T-cell (primary cell): ENCODE measurements at regions not wholly inside any gene's neighbourhood (a gene's known extent, or its start where the extent isn't known, plus 50 kb on each side); places are given as distances from the start of the nearest gene placed in this dataset.
A peak's percentile ranks its signal among the peaks of the same experiment; 100 is the strongest.

Source experiments
- ATAC-seq, 4 experiments: fragments of 200-7000 bp in 3 of 4; fragments of 150-1000 bp in 1 of 4; cut with Tn5 transposase; replicated peaks in 1 of 4; 1 replicate in 3 of 4; 2 replicates in 1 of 4; pipeline ENCODE4 v1.10.0; 2021; ENCODE audit warnings: moderate library complexity in 3 of 4, mild to moderate bottlenecking in 2 of 4, moderate number of reproducible peaks in 1 of 4
- CTCF ChIA-PET, 2 donors: fragments of 300-600 bp; sonication (Branson Sonifier 250); formaldehyde crosslinking; loops; one replicate each; lab custom pipeline; 2022; ENCODE audit warnings: antibody characterized with exemption in 2 of 2; lab: Charles Lee
- POLR2A ChIA-PET, 2 donors: fragments of 300-600 bp; sonication (Branson Sonifier 250); formaldehyde crosslinking; loops; one replicate each; lab custom pipeline; 2022; ENCODE audit warnings: antibody characterized with exemption in 2 of 2; lab: Charles Lee
- DNase-seq, 35 experiments: peaks; one replicate each; pipeline versions ENCODE4 v3.0.0 to v3.0.0-alpha.2; 2013 to 2023
- H3K27ac ChIP-seq: one replicate; pipeline ENCODE4 v1.5.1; 2013; ENCODE audit warnings: low read length
- H3K27me3 ChIP-seq, 2 experiments: replicated peaks in 1 of 2; 1 replicate in 1 of 2; 2 replicates in 1 of 2; pipeline versions ENCODE4 v1.6.1 to v1.7.0; 2013; ENCODE audit warnings: low read length in 1 of 2, mixed read lengths in 1 of 2; ENCODE audit not compliant: control insufficient read depth in 2 of 2, insufficient read depth in 2 of 2; ENCODE audit errors: extremely low read depth in 1 of 2
- H3K36me3 ChIP-seq, 2 donors: 1 replicate in 1 of 2; 2 replicates in 1 of 2; pipeline versions ENCODE4 v1.6.1 to v1.7.0; 2013; ENCODE audit warnings: low read length in 1 of 2; ENCODE audit not compliant: control insufficient read depth in 2 of 2, insufficient read depth in 1 of 2; ENCODE audit errors: extremely low read depth in 1 of 2
- H3K4me1 ChIP-seq, 2 experiments: 1 replicate in 1 of 2; 2 replicates in 1 of 2; pipeline versions ENCODE4 v1.6.1 to v1.7.0; 2013; ENCODE audit warnings: low read length in 2 of 2, mixed read lengths in 1 of 2; ENCODE audit not compliant: insufficient read depth in 2 of 2, control insufficient read depth in 1 of 2; ENCODE audit errors: extremely low read depth in 1 of 2
- H3K4me3 ChIP-seq, 2 donors: 1 replicate in 1 of 2; 2 replicates in 1 of 2; pipeline versions ENCODE4 v1.5.1 to v1.7.0; 2013; ENCODE audit warnings: mild to moderate bottlenecking in 2 of 2, low read length in 1 of 2, moderate library complexity in 1 of 2; ENCODE audit not compliant: control insufficient read depth in 1 of 2; ENCODE audit errors: extremely low read depth in 1 of 2
- H3K9me3 ChIP-seq: 2 replicates; pipeline ENCODE4 v1.7.0; 2013
- H3K27ac Mint-ChIP-seq, 2 donors: one replicate each; pipeline ENCODE4 v1.8.0; 2020 to 2021; ENCODE audit warnings: mild to moderate bottlenecking in 2 of 2, mixed read lengths in 2 of 2
- H3K27me3 Mint-ChIP-seq, 2 donors: one replicate each; pipeline ENCODE4 v1.8.0; 2021 to 2022; ENCODE audit warnings: mixed read lengths in 2 of 2
- H3K36me3 Mint-ChIP-seq: one replicate; pipeline ENCODE4 v1.8.0; 2021; ENCODE audit warnings: mixed read lengths
- H3K4me1 Mint-ChIP-seq, 3 donors: one replicate each; pipeline ENCODE4 v1.8.0; 2020 to 2022; ENCODE audit warnings: mixed read lengths in 3 of 3, mild to moderate bottlenecking in 1 of 3
- H3K4me3 Mint-ChIP-seq, 3 donors: one replicate each; pipeline ENCODE4 v1.8.0; 2020 to 2022; ENCODE audit warnings: mild to moderate bottlenecking in 3 of 3, mixed read lengths in 3 of 3, moderate library complexity in 3 of 3
- H3K9me3 Mint-ChIP-seq, 3 donors: one replicate each; pipeline ENCODE4 v1.8.0; 2020 to 2022; ENCODE audit warnings: mixed read lengths in 3 of 3
- WGBS: methylation state at CpG from one replicate; pipeline ENCODE4 v1.1.5; 2013; ENCODE audit warnings: missing lambda C conversion rate; ENCODE audit not compliant: insufficient coverage; 5-methylcytosine and 5-hydroxymethylcytosine counted together

- H3K9me3 Mint-ChIP-seq, result peaks cover 4 to 8% (median 5%) of the 10 kb centered on the region in 3 donors
- H3K4me3 Mint-ChIP-seq, result no peak overlapping the region
- Histone ChIP-seq H3K4me1 (no peaks in the 10 kb centered on the region), H3K27me3 (no peaks in the 10 kb centered on the region), H3K27ac (no peak overlapping the region), H3K36me3 (no peaks in the 10 kb centered on the region), H3K9me3 (no peaks in the 10 kb centered on the region), H3K4me3 (no peak overlapping the region)
- H3K27ac Mint-ChIP-seq, result no peak overlapping the region
- ChIA-PET POLR2A (no interaction called here), CTCF (interaction anchor here (0.6 to 0.7 kb wide), 3 partner anchors 118 to 282 kb away, joined by 3 read pairs; no protein-coding TSS in a partner anchor)
- peaks cover 7 to 13% of the 10 kb centered on the region in 2 donors for H3K27me3 Mint-ChIP-seq
- H3K4me1 Mint-ChIP-seq, result no peaks in the 10 kb centered on the region
- DNase-seq (no peak), ATAC-seq (no peak)
- no peaks in the 10 kb centered on the region for H3K36me3 Mint-ChIP-seq
Observed at GRCh38 chr2:177101930-177102329, 110.7 kb upstream of the HNRNPA3 start.

DNA sequence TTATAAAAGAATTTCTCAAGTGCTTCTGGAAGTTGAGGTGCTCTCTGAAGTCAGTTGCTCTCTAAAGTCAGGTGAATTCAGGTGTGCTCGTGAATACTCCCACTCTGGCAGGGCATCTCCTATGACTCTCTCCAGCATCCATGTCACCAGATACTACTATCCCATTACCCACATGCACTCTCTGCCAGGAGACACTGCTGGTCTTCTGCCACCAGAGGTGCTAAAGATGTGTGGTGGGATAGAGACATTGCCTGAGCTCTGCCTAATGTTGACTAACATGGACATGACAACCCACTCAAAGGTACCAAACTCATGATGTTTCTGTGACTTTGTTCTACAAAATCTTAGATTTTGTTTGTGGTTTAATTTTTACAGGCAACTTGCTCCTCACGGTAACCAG is 106.4 kb upstream of the HNRNPA3 start:
- H3K27ac ChIP-seq, result no peak overlapping the region
- no peaks in the 10 kb centered on the region for H3K4me1 Mint-ChIP-seq
- H3K27me3 ChIP-seq, result no peaks in the 10 kb centered on the region
- H3K36me3 ChIP-seq, result no peaks in the 10 kb centered on the region
- no peaks in the 10 kb centered on the region for H3K9me3 ChIP-seq
- no peak for ATAC-seq
- H3K4me3 Mint-ChIP-seq, result no peak overlapping the region
- no peaks in the 10 kb centered on the region for H3K36me3 Mint-ChIP-seq
- H3K27me3 Mint-ChIP-seq, result peaks cover 18 to 32% of the 10 kb centered on the region in 2 donors
- ChIA-PET CTCF (no interaction called here), POLR2A (no interaction called here)
- WGBS, result 100% methylated on average over 1 of the region's 2 CpGs
- no peak overlapping the region for H3K4me3 ChIP-seq
- peaks cover 4 to 8% (median 5%) of the 10 kb centered on the region in 3 donors for H3K9me3 Mint-ChIP-seq
- H3K4me1 ChIP-seq, result no peaks in the 10 kb centered on the region
- peak in 1 of 35 experiments; percentile 2 for DNase-seq
- H3K27ac Mint-ChIP-seq, result no peak overlapping the region

- no peak overlapping the region for H3K27ac Mint-ChIP-seq
Observed at GRCh38 chr2:177108890-177109289, 103.7 kb upstream of the HNRNPA3 start.

DNA sequence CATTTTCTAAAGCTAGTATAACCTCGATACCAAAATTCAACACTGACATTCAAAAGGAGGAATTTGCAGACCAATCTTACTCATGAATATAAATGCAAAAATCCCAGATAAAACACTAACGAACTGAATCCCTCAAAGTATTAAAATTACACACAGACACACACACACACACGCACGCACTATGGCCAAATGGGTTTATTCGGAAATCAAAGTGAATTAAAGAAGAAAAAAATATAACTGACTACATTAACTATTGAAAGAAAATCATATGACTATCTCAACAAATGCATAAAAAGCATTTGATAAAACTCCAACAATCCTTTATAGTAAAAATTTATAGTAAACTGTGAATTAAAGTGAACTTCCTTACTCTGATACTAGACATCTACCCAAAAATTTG is 97.9 kb upstream of the HNRNPA3 start:
- Mint-ChIP-seq H3K9me3 (no peaks in the 10 kb centered on the region), H3K27ac (no peak overlapping the region), H3K36me3 (no peaks in the 10 kb centered on the region), H3K4me3 (no peak overlapping the region), H3K27me3 (peaks cover 5 to 9% of the 10 kb centered on the region in 2 donors), H3K4me1 (no peaks in the 10 kb centered on the region)
- Histone ChIP-seq H3K27me3 (peaks cover 0 to 9% of the 10 kb centered on the region in 2 experiments), H3K4me1 (no peaks in the 10 kb centered on the region), H3K9me3 (no peaks in the 10 kb centered on the region), H3K27ac (no peak overlapping the region), H3K36me3 (no peaks in the 10 kb centered on the region), H3K4me3 (no peak overlapping the region)
- POLR2A ChIA-PET, result no interaction called here
- 100% methylated on average over 1 of the region's 5 CpGs for WGBS
- CTCF ChIA-PET, result interaction anchor here in 1 of 2 donors (0.6 kb wide), 2 partner anchors 30 to 263 kb away, joined by 3 read pairs; no protein-coding TSS in a partner anchor
- ATAC-seq (no peak), DNase-seq (no peak)

More at GRCh38 chr2:177108890-177109289, 103.7 kb upstream of the HNRNPA3 start:
- no peak for ATAC-seq
- no peaks in the 10 kb centered on the region for H3K9me3 Mint-ChIP-seq
- H3K27me3 ChIP-seq, result peaks cover 0 to 3% of the 10 kb centered on the region in 2 experiments
- H3K36me3 Mint-ChIP-seq, result no peaks in the 10 kb centered on the region
- H3K27ac ChIP-seq, result no peak overlapping the region
- H3K4me3 Mint-ChIP-seq, result no peak overlapping the region
- H3K4me1 Mint-ChIP-seq, result no peaks in the 10 kb centered on the region
- H3K4me3 ChIP-seq, result no peak overlapping the region
- POLR2A ChIA-PET, result no interaction called here
- H3K4me1 ChIP-seq, result no peaks in the 10 kb centered on the region
- peaks cover 23 to 32% of the 10 kb centered on the region in 2 donors for H3K27me3 Mint-ChIP-seq
- WGBS, result no CpG with 5 or more reads among the region's 2 CpGs
- H3K36me3 ChIP-seq, result no peaks in the 10 kb centered on the region
- no peaks in the 10 kb centered on the region for H3K9me3 ChIP-seq
- CTCF ChIA-PET, result interaction anchor here in 1 of 2 donors (0.6 kb wide), 1 partner anchor 26 kb away, joined by 3 read pairs; no protein-coding TSS in a partner anchor
- DNase-seq, result no peak

- DNase-seq (no peak), ATAC-seq (no peak)
- no peaks in the 10 kb centered on the region for H3K4me1 ChIP-seq
- POLR2A ChIA-PET, result no interaction called here
- peaks cover 0 to 11% of the 10 kb centered on the region in 2 experiments for H3K27me3 ChIP-seq
- Mint-ChIP-seq H3K36me3 (no peaks in the 10 kb centered on the region), H3K27me3 (peaks cover 0 to 5% of the 10 kb centered on the region in 2 donors), H3K9me3 (no peaks in the 10 kb centered on the region), H3K4me3 (no peak overlapping the region), H3K4me1 (no peaks in the 10 kb centered on the region), H3K27ac (no peak overlapping the region)
- no CpG with 5 or more reads among the region's 3 CpGs for whole genome bisulfite sequencing
- no peaks in the 10 kb centered on the region for H3K9me3 ChIP-seq
- no peaks in the 10 kb centered on the region for H3K36me3 ChIP-seq
- no peak overlapping the region for H3K27ac ChIP-seq
- CTCF ChIA-PET, result no interaction called here
- H3K4me3 ChIP-seq, result no peak overlapping the region
Observed at GRCh38 chr2:177117755-177118154, 94.8 kb upstream of the HNRNPA3 start.

DNA sequence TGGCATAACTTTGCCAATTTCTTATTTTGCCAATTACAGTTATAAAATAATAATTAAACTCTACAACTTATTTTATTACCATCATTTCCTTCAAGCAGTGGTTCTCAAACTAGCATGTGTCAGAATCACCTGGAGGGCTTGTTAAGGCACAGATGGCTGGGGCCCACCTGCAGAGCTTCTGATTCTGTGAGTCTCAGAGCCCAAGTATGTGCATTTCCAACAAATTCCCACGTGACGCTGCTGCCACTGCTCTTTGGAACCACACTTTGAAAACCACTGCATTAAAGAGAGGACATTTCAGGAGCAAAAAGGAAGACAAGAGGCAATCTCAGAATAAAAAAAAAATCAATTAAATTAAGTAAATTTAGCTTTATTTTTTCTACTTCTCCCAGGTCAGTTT is 94.0 kb upstream of the HNRNPA3 start:
- ChIA-PET CTCF (no interaction called here), POLR2A (interaction anchor here in 1 of 2 donors (0.5 kb wide), 1 partner anchor 37 kb away, joined by 3 read pairs; no protein-coding TSS in a partner anchor)
- Histone ChIP-seq H3K4me3 (no peak overlapping the region), H3K9me3 (no peaks in the 10 kb centered on the region), H3K27ac (no peak overlapping the region), H3K4me1 (no peaks in the 10 kb centered on the region), H3K27me3 (peaks cover 0 to 8% of the 10 kb centered on the region in 2 experiments), H3K36me3 (no peaks in the 10 kb centered on the region)
- Mint-ChIP-seq H3K9me3 (no peaks in the 10 kb centered on the region), H3K4me3 (no peak overlapping the region), H3K27ac (no peak overlapping the region), H3K4me1 (no peaks in the 10 kb centered on the region), H3K27me3 (peaks cover 0 to 5% of the 10 kb centered on the region in 2 donors), H3K36me3 (no peaks in the 10 kb centered on the region)
- WGBS, result no CpG with 5 or more reads among the region's 2 CpGs
- ATAC-seq (no peak), DNase-seq (no peak)
